ENCODE measurements at regions not wholly inside any gene's neighbourhood (a gene's known extent, or its start where the extent isn't known, plus 50 kb on each side); places are given as distances from the start of the nearest gene placed in this dataset.

DNA sequence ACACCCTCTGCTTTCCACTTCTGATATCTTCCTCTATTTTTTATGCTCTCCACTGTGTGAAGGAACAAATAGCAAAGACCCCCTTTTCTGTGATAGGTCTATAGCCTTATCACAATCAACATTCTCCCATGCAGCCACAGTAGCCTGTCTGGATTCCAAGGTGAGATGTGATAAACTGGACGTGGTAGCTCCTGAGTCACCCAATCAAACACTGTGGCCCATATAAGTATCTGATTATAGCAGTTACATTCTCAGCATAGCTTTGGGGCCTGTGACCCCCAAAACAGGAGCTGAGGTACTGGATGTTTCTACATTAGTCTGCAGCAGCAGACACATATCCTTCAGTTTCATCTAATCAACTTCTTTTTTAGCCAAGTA, 172.7 kb upstream of the IGFBP7 start:
- TF ChIP-seq, protein P1, sequence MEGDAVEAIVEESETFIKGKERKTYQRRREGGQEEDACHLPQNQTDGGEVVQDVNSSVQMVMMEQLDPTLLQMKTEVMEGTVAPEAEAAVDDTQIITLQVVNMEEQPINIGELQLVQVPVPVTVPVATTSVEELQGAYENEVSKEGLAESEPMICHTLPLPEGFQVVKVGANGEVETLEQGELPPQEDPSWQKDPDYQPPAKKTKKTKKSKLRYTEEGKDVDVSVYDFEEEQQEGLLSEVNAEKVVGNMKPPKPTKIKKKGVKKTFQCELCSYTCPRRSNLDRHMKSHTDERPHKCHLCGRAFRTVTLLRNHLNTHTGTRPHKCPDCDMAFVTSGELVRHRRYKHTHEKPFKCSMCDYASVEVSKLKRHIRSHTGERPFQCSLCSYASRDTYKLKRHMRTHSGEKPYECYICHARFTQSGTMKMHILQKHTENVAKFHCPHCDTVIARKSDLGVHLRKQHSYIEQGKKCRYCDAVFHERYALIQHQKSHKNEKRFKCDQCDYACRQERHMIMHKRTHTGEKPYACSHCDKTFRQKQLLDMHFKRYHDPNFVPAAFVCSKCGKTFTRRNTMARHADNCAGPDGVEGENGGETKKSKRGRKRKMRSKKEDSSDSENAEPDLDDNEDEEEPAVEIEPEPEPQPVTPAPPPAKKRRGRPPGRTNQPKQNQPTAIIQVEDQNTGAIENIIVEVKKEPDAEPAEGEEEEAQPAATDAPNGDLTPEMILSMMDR (tag by site-specific recombination; IDR thresholded peaks at IDR 0.05) = no peak
- no peak for TF ChIP-seq ZBTB20 (tag by site-specific recombination; IDR thresholded peaks at IDR 0.05)
- TF ChIP-seq ZNF350 (tag by site-specific recombination; IDR thresholded peaks at IDR 0.05) = no peak
- TF ChIP-seq BCL11A (tag by site-specific recombination; IDR thresholded peaks at IDR 0.05; ENCODE audit: low read depth) = no peak
- no peak for TF ChIP-seq ZNF626 (tag by site-specific recombination; IDR thresholded peaks at IDR 0.05)
- TF ChIP-seq GLI4 (tag by site-specific recombination; IDR thresholded peaks at IDR 0.05) = no peak
- no peak for TF ChIP-seq ZNF692 (tag by site-specific recombination; IDR thresholded peaks at IDR 0.05)
- no peak for TF ChIP-seq ZNF292 (tag by site-specific recombination; IDR thresholded peaks at IDR 0.05; ENCODE audit: borderline replicate concordance, low read depth)
